HEK293T (cell line): ENCODE measurements at regions not wholly inside any gene's neighbourhood (a gene's known extent, or its start where the extent isn't known, plus 50 kb on each side); places are given as distances from the start of the nearest gene placed in this dataset.

Experiments used
- FOXA1 ChIP-seq: fragments of 450-650 bp; IDR thresholded peaks from 2 replicates; pipeline ENCODE4 v1.6.1; 2016; ENCODE audit warnings: mild to moderate bottlenecking
- FOXM1 ChIP-seq: fragments of 450-650 bp; IDR thresholded peaks from 2 replicates; pipeline ENCODE4 v1.6.1; 2017; ENCODE audit warnings: mild to moderate bottlenecking, borderline replicate concordance
- SP1 ChIP-seq: fragments of 450-650 bp; IDR thresholded peaks from 2 replicates; pipeline ENCODE4 v1.6.1; 2017
- SUZ12 ChIP-seq: fragments of 450-650 bp; IDR thresholded peaks from 2 replicates; pipeline ENCODE4 v1.6.1; 2016; ENCODE audit warnings: mild to moderate bottlenecking

- TF ChIP-seq SP1 (no peak), SUZ12 (no peak), FOXA1 (no peak), FOXM1 (no peak)
Measured at GRCh38 chr13:111577956-111578605, 257.6 kb downstream of the TEX29 start.
